Fibroblast of the aortic adventitia (primary cell): ENCODE measurements at regions not wholly inside any gene's neighbourhood (a gene's known extent, or its start where the extent isn't known, plus 50 kb on each side); places are given as distances from the start of the nearest gene placed in this dataset.
A peak's percentile ranks its signal among the peaks of the same experiment; 100 is the strongest.

Experiments
- DNase-seq: peaks from one replicate; pipeline ENCODE4 v3.0.0-alpha.2; 2010; ENCODE audit warnings: low read depth
- H3K4me3 ChIP-seq: 2 replicates; pipeline ENCODE4 v1.5.1; 2011; ENCODE audit warnings: low read depth, mild to moderate bottlenecking, control low read depth, low read length, moderate library complexity
- TF ChIP-seq, protein P1 (sequence below): IDR thresholded peaks from 2 replicates; pipeline ENCODE4 v1.5.1; 2011; ENCODE audit warnings: mild to moderate bottlenecking, low read length, control low read depth, inconsistent platforms; ENCODE audit not compliant: insufficient read depth

DNA sequence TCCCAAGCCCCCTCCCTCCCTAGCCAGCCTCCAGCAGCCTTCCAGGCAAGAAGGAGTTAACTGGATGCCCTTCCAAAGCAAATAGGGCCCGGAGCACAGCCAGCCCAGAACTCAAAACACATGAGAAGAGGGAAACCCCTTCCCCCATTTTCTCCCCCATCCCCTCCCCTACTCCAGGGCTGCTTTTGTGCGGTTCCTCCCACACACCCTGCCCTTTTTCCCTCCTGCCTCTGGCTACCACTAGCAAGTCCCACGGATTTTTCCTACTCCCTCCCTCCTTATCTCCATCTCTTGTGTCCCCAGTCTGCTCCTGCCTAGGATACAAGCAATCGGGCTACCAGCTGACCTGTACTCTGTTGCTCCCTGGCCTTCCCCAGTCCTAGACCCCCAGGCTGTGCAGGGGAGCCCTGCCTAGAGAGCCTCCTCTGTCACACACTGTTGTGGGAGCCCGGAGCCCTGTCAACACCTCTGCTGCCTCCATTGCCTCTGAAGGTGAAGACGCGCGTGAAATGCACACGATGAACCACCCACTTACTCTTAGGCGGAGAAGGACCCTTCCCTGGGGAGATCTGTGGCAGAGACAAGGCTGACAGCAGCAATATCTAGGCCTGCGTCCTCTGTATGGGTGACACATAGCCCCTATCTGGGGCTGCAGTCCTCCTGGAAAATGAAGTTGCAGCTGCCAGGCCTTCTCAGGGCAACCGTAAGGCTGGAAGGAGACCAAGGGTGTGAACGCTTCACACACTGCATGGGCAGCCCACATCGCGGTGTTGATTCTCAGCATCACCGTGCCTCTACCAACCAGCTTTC is 282.8 kb downstream of the MN1 start:
- peak; percentile 49 for DNase-seq
- H3K4me3 ChIP-seq: no peak overlapping the region
- TF ChIP-seq, protein P1, sequence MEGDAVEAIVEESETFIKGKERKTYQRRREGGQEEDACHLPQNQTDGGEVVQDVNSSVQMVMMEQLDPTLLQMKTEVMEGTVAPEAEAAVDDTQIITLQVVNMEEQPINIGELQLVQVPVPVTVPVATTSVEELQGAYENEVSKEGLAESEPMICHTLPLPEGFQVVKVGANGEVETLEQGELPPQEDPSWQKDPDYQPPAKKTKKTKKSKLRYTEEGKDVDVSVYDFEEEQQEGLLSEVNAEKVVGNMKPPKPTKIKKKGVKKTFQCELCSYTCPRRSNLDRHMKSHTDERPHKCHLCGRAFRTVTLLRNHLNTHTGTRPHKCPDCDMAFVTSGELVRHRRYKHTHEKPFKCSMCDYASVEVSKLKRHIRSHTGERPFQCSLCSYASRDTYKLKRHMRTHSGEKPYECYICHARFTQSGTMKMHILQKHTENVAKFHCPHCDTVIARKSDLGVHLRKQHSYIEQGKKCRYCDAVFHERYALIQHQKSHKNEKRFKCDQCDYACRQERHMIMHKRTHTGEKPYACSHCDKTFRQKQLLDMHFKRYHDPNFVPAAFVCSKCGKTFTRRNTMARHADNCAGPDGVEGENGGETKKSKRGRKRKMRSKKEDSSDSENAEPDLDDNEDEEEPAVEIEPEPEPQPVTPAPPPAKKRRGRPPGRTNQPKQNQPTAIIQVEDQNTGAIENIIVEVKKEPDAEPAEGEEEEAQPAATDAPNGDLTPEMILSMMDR: no peak

DNA sequence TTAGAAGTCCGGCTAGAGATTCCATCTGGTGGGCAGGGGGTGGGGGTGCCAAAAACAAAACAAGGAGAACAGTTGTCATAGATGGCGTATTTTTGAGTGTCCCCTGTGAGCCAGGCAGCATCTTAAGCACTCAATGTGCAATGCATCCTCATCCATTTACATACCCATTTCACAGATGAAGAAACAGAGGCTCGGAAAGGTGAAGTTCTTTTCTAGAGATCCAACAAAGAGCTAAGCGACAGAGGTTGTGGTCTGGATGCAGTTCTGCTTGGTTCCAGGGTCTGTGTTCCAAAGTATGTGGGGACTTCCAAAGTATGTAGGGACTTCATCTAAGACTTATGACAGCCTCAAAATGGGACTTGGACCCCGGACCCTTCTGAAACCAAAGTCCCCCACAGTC is 277.8 kb downstream of the MN1 start:
- no peak overlapping the region for H3K4me3 ChIP-seq
- no peak for DNase-seq
- TF ChIP-seq, protein P1: no peak

DNA sequence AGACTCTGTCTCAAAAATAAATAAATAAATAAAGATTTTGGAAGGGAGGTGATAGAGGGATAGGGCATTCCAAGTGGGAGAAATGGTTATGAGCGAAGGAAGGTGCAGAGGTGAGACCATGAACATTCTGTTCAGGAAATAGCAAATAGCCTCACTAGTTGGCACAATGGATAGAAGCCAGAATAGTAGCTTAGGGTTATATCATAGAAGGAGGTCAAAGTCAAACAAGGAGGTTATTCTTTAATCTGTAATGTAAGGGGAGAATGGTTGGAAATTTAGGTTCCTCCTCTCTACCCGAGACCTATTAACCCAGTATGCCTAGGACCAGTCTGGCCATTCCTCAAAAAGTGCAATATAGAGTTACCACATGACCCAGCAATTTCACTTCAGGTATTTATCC is 275.8 kb downstream of the MN1 start:
- H3K4me3 ChIP-seq: no peak overlapping the region
- TF ChIP-seq, protein P1: no peak
- no peak for DNase-seq

DNA sequence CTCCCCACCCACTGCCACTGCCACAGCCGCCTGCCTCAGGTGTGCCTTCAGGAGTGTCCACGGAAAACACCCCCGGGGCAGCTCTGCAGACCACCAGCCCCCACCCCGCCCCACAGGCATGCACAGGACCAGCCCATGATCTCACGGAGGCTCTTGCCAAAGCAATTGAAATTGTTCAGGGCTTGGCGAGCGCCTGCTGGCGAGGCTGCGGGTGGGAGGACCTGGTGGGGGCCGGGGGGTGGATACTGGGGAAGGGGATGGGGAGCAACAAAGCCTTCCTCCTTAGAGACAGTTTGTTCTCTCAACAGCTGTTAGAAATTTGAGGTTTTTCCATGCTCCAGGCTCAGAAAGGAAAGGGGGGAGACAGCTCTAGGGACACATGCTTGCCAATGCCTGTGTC is 274.7 kb downstream of the MN1 start:
- TF ChIP-seq, protein P1: no peak
- H3K4me3 ChIP-seq: no peak overlapping the region
- DNase-seq: no peak

DNA sequence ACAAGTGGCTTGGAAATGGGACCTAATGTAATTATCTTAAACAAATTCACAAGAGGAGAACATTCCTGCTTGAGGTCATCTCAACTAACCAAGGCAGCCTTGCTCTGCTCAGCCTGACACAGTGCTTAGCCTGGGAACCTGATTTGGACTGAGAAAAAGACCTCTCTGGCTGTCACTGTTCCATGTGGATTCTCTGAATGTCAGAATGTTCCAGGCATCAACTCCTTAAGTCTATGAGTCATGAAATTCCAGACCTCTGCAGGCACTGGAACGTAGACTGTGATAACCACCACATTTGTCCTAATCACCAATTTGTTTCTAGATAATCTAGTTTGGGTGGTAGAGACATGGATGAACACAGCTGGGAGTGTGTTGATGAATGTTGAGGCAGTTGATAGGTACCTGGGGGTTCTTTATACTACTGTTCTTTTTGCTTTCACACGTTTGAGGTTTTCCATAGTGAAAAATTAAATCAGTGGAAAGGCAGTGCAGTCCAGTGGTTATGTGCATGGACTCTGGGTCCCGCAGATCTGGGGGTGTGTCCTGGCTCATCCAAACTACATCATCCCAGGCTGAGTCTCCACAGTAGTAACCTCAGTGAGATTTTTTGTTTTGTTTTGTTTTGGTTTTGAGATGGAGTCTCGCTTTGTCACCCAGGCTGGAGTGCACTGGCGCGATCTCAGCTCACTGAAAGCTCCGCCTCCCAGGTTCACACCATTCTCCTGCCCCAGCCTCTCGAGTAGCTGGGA is 269.6 kb downstream of the MN1 start:
- TF ChIP-seq, protein P1: no peak
- peak; percentile 93 for DNase-seq
- no peak overlapping the region for H3K4me3 ChIP-seq

DNA sequence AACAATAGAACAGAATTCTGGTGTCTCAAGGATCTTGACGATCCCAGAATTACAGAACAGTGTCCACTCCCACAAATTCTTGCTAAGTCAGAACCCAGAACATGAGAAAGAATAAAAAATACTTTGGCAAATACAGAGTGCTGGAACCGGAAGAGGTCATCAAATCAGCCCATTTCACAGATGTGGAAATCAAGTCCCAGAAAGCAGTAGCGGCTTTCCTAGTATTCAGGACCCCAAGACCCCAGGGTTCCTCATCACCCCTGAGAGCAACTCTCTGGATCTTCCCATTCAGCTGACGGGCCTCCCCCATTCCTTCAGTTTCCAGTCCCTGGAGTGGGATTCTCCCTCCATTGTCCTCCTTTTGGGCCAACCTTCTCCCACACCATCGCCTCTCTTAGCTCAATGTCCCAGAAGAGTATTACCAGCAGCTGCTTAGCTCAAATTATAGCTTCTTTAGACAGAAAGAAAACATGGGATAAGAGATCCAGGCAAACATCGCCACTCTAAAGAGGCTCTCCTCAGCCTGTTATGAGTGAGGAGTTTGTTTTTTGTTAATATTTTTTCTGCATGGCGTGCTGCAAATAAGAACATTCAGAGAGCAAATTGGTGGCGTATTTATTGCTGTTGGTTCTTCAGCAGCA is 268.3 kb downstream of the MN1 start:
- TF ChIP-seq, protein P1: no peak
- DNase-seq: no peak
- no peak overlapping the region for H3K4me3 ChIP-seq
